Endodermal cell (in vitro differentiated cells): ENCODE measurements at regions not wholly inside any gene's neighbourhood (a gene's known extent, or its start where the extent isn't known, plus 50 kb on each side); places are given as distances from the start of the nearest gene placed in this dataset.

Experiments
- DNase-seq: peaks from one replicate; pipeline ENCODE4 v3.0.0-alpha.2; 2017
- H3K27ac ChIP-seq: 2 replicates; pipeline ENCODE4 v1.5.1; 2013; ENCODE audit warnings: mild to moderate bottlenecking, low read depth, low read length, moderate library complexity
- H3K27me3 ChIP-seq: 2 replicates; pipeline ENCODE4 v1.6.1; 2013; ENCODE audit warnings: mild to moderate bottlenecking, low read length, moderate library complexity; ENCODE audit not compliant: insufficient read depth, control insufficient read depth, poor library complexity, severe bottlenecking
- H3K36me3 ChIP-seq: 2 replicates; pipeline ENCODE4 v1.7.0; 2013; ENCODE audit warnings: mild to moderate bottlenecking, low read length, moderate library complexity; ENCODE audit not compliant: control insufficient read depth, insufficient read depth
- H3K4me1 ChIP-seq: one replicate; pipeline ENCODE4 v1.7.0; 2013; ENCODE audit warnings: low read length; ENCODE audit not compliant: control insufficient read depth, insufficient read depth
- H3K4me3 ChIP-seq: 2 replicates; pipeline ENCODE4 v1.5.1; 2013; ENCODE audit warnings: mild to moderate bottlenecking, low read length, moderate library complexity
- H3K9ac ChIP-seq: 2 replicates; pipeline ENCODE4 v1.6.1; 2013; ENCODE audit warnings: mild to moderate bottlenecking, low read length, moderate library complexity; ENCODE audit not compliant: poor library complexity, severe bottlenecking; ENCODE audit errors: extremely low read depth
- H3K9me3 ChIP-seq: 2 replicates; pipeline ENCODE4 v1.6.1; 2013; ENCODE audit warnings: mild to moderate bottlenecking, low read length, moderate library complexity; ENCODE audit not compliant: control insufficient read depth
- H3K27ac Mint-ChIP-seq: 2 replicates; pipeline ENCODE4 v1.8.0; 2020; ENCODE audit warnings: mixed read lengths
- H3K27me3 Mint-ChIP-seq: 2 replicates; pipeline ENCODE4 v1.8.0; 2021; ENCODE audit warnings: mild to moderate bottlenecking, mixed read lengths; ENCODE audit not compliant: insufficient read depth
- H3K36me3 Mint-ChIP-seq: 2 replicates; pipeline ENCODE4 v1.8.0; 2020; ENCODE audit warnings: low read depth, mixed read lengths
- H3K4me1 Mint-ChIP-seq: 2 replicates; pipeline ENCODE4 v1.8.0; 2020; ENCODE audit warnings: mixed read lengths
- H3K4me3 Mint-ChIP-seq: 2 replicates; pipeline ENCODE4 v1.8.0; 2020; ENCODE audit warnings: mild to moderate bottlenecking, moderate library complexity, mixed read lengths
- H3K9me3 Mint-ChIP-seq: 2 replicates; pipeline ENCODE4 v1.8.0; 2020; ENCODE audit warnings: mild to moderate bottlenecking, mixed read lengths
- WGBS, 2 experiments: methylation state at CpG; one replicate each; pipeline versions ENCODE4 v1.1.5 to v1.1.7; 2013; ENCODE audit warnings: missing lambda C conversion rate in 2 of 2, mixed read lengths in 1 of 2; ENCODE audit not compliant: insufficient coverage in 1 of 2, insufficient read length in 1 of 2; 5-methylcytosine and 5-hydroxymethylcytosine counted together
- TF ChIP-seq, protein P1 (sequence below): fragments of 200-600 bp; sonication (generic); conservative IDR thresholded peaks from 2 replicates; pipeline ENCODE4 v1.5.0; 2021; ENCODE audit warnings: antibody characterized with exemption, mild to moderate bottlenecking

DNA sequence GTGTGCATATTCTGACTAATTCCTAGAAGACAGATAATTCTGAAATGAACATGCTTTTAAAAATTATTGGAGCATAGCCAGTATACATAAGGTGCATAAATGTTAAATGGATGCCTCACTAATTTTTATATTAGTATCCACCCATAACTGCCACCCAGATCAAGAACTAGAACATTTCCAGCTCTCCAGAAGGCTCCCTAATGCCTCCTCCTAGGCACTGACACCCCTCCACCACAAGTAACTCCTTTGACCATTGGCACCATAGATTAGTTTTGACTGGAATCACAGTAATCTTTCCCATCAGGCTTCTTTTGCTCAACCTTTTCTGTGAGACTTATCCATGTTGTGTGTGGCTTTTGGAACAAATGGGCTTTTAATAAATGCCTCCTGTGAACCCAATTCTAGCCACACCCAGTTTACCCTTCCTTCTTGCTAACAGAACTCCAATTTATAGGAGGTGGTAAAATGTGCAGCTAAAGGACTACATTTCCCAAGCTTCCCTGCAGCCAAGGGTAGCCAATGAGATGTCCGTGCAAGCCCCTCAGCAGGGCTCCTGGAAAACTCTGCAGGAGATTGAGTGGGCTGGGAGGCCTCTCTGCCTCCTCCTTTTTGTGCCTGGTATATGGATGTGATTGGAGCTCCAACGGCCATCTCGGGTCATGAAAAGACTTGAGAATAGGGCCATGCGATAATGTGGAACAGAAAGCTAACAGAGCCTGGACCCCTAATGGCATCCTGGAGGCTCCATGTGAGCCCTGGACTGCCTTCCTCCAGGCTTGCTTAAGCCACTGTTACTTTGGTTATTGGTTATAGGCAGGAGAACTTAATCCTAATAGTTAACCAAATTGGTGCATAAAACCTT is 322.6 kb upstream of the TLE3 start:
- Histone ChIP-seq H3K27ac (no peak overlapping the region), H3K36me3 (no peaks in the 10 kb centered on the region), H3K9ac (no peak overlapping the region), H3K27me3 (no peaks in the 10 kb centered on the region), H3K4me1 (no peaks in the 10 kb centered on the region), H3K4me3 (no peak overlapping the region), H3K9me3 (no peaks in the 10 kb centered on the region)
- peak; percentile 84 for DNase-seq
- WGBS, 2 experiments = 50 to 55% methylated on average over 3 to 4 of the region's 4 CpGs
- no peak overlapping the region for H3K27ac Mint-ChIP-seq
- H3K9me3 Mint-ChIP-seq = no peaks in the 10 kb centered on the region
- H3K36me3 Mint-ChIP-seq = no peaks in the 10 kb centered on the region
- TF ChIP-seq, protein P1, sequence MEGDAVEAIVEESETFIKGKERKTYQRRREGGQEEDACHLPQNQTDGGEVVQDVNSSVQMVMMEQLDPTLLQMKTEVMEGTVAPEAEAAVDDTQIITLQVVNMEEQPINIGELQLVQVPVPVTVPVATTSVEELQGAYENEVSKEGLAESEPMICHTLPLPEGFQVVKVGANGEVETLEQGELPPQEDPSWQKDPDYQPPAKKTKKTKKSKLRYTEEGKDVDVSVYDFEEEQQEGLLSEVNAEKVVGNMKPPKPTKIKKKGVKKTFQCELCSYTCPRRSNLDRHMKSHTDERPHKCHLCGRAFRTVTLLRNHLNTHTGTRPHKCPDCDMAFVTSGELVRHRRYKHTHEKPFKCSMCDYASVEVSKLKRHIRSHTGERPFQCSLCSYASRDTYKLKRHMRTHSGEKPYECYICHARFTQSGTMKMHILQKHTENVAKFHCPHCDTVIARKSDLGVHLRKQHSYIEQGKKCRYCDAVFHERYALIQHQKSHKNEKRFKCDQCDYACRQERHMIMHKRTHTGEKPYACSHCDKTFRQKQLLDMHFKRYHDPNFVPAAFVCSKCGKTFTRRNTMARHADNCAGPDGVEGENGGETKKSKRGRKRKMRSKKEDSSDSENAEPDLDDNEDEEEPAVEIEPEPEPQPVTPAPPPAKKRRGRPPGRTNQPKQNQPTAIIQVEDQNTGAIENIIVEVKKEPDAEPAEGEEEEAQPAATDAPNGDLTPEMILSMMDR = no peak
- peaks cover 7% of the 10 kb centered on the region for H3K4me1 Mint-ChIP-seq
- peaks cover 17% of the 10 kb centered on the region for H3K27me3 Mint-ChIP-seq
- H3K4me3 Mint-ChIP-seq = no peak overlapping the region

DNA sequence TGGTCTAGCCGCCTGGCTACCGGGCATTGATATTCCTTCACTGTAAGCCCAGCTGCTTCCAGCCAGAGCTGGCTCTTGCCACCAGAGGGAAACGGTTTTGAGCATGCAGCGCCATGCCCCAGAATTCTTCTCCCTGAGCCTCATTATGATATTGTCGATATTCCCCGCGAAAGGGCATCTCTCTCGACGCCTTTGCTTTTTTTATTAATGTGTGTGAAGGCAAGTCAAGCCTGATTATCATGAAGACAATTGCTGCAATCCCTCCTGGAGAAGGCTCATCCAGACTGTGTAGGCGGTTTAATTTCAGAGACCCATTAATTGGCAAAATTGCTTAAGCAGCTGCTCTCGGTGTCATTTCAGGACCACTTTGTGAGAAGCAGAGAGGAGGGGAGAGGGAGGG is 321.2 kb upstream of the TLE3 start:
- H3K4me3 Mint-ChIP-seq = no peak overlapping the region
- Histone ChIP-seq H3K4me1 (no peaks in the 10 kb centered on the region), H3K4me3 (no peak overlapping the region), H3K27me3 (no peaks in the 10 kb centered on the region), H3K36me3 (no peaks in the 10 kb centered on the region), H3K9me3 (no peaks in the 10 kb centered on the region), H3K27ac (peak overlapping the region; percentile 73), H3K9ac (no peak overlapping the region)
- peaks cover 7% of the 10 kb centered on the region for H3K4me1 Mint-ChIP-seq
- TF ChIP-seq, protein P1 = no peak
- H3K27me3 Mint-ChIP-seq = peaks cover 17% of the 10 kb centered on the region
- H3K9me3 Mint-ChIP-seq = no peaks in the 10 kb centered on the region
- 91 to 94% methylated on average over 8 to 11 of the region's 11 CpGs for WGBS, 2 experiments
- H3K27ac Mint-ChIP-seq = no peak overlapping the region
- DNase-seq = no peak
- no peaks in the 10 kb centered on the region for H3K36me3 Mint-ChIP-seq

DNA sequence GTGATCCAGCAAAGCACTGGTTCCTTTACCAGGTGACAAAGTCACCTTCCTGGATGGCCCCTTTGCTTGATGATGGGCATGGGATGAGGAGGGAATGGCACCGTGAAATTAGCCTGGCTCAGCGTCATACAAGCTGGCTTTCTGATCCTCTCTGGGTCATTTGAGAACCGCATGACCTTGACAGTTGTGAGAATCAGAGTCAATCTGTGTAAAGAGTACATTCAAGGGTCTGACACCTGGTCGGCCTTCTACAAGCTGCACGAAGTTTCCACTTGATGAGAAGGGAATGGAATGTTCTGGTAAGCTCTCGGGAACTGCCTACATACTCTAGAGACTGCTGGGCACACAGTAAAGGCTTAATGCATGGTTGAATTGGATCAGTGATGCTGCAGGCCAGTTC is 319.8 kb upstream of the TLE3 start:
- no peak for DNase-seq
- Mint-ChIP-seq H3K27ac (no peak overlapping the region), H3K36me3 (no peaks in the 10 kb centered on the region), H3K9me3 (no peaks in the 10 kb centered on the region), H3K4me3 (no peak overlapping the region), H3K4me1 (peaks cover 7% of the 10 kb centered on the region), H3K27me3 (peaks cover 17% of the 10 kb centered on the region)
- H3K36me3 ChIP-seq = no peaks in the 10 kb centered on the region
- no peak overlapping the region for H3K9ac ChIP-seq
- no peak overlapping the region for H3K27ac ChIP-seq
- WGBS, 2 experiments = 90 to 91% methylated on average over 5 to 6 of the region's 6 CpGs
- H3K27me3 ChIP-seq = no peaks in the 10 kb centered on the region
- no peaks in the 10 kb centered on the region for H3K9me3 ChIP-seq
- no peak overlapping the region for H3K4me3 ChIP-seq
- H3K4me1 ChIP-seq = no peaks in the 10 kb centered on the region
- TF ChIP-seq, protein P1 = no peak
